SJCRH30 (cell line): ENCODE measurements at regions not wholly inside any gene's neighbourhood (a gene's known extent, or its start where the extent isn't known, plus 50 kb on each side); places are given as distances from the start of the nearest gene placed in this dataset.

Experiments used
- DNase-seq, 2 experiments: peaks; one replicate each; pipeline ENCODE4 v3.0.0-alpha.2; 2015 to 2020
- H3K27ac ChIP-seq: fragments of 250-450 bp; sonication (Bioruptor Pico); 2 replicates; pipeline ENCODE4 v1.5.1; 2020; ENCODE audit warnings: mild to moderate bottlenecking, moderate library complexity
- H3K27me3 ChIP-seq: fragments of 250-450 bp; sonication (Bioruptor Pico); 2 replicates; pipeline ENCODE4 v1.5.1; 2020; ENCODE audit warnings: mild to moderate bottlenecking, moderate library complexity
- H3K36me3 ChIP-seq: fragments of 250-450 bp; sonication (Bioruptor Pico); 2 replicates; pipeline ENCODE4 v1.5.1; 2020; ENCODE audit warnings: mild to moderate bottlenecking, moderate library complexity
- H3K4me1 ChIP-seq: fragments of 250-450 bp; sonication (Bioruptor Pico); 2 replicates; pipeline ENCODE4 v1.5.1; 2020; ENCODE audit warnings: mild to moderate bottlenecking, moderate library complexity
- H3K4me3 ChIP-seq: fragments of 250-450 bp; sonication (Bioruptor Pico); 2 replicates; pipeline ENCODE4 v1.5.1; 2020; ENCODE audit warnings: mild to moderate bottlenecking, moderate library complexity
- H3K9me3 ChIP-seq: fragments of 250-450 bp; sonication (Bioruptor Pico); replicated peaks from 2 replicates; pipeline ENCODE4 v1.5.1; 2020; ENCODE audit warnings: mild to moderate bottlenecking, moderate library complexity

- peaks cover 14% of the 10 kb centered on the region for H3K4me1 ChIP-seq
- no peaks in the 10 kb centered on the region for H3K36me3 ChIP-seq
- no peak for DNase-seq
- H3K9me3 ChIP-seq: no peaks in the 10 kb centered on the region
- H3K27me3 ChIP-seq: no peaks in the 10 kb centered on the region
- no peak overlapping the region for H3K27ac ChIP-seq
- no peak overlapping the region for H3K4me3 ChIP-seq
These were observed 96.7 kb upstream of the SLC44A3 start for GRCh38 chr1:94723463-94723862.

DNA sequence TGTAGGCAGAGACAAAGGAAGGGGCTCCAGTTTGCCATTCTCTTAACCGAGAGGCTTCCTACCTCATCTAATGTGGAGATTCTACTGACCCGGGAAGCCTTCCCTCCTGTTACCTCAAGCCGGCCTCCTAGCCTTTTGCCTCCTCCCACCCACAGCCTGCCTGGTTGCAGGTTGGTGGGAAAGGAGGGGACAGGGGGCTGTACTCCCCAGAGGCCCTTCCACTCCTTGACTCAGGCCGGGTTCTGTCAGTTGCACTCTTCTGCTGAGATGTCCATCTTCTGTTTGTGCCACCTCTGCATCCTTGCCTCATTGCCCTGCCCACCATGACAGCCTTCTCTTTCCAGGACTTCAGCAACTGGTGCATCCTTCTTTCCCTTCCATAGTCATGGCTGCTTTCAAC is 98.0 kb upstream of the SLC44A3 start:
- Histone ChIP-seq H3K36me3 (no peaks in the 10 kb centered on the region), H3K27me3 (no peaks in the 10 kb centered on the region), H3K4me1 (peaks cover 2% of the 10 kb centered on the region), H3K4me3 (no peak overlapping the region), H3K9me3 (no peaks in the 10 kb centered on the region), H3K27ac (no peak overlapping the region)
- no peak for DNase-seq

DNA sequence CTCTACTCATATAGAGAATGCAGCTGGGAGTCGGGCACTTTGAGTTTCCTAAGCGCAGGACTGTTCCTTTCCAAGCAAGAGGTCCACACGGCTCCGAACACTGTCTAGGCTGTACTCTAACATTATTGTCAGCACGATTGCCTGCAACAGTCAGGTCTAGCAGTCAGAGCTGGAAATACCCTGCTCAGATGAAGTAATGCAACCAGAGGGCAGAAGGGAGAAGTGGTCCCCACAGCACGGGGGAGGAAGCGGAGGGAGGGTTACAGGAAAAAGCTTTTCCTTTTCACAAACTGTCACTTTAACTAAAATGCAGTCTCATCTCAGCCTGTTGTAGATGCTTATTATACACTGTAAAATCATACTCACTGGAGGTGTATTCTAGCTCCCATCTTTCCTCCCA is 98.9 kb upstream of the SLC44A3 start:
- Histone ChIP-seq H3K9me3 (no peaks in the 10 kb centered on the region), H3K4me3 (no peak overlapping the region), H3K27me3 (no peaks in the 10 kb centered on the region), H3K4me1 (0 out of 2 replicates have a peak, but pooled peaks cover 2% of the 10 kb centered on the region), H3K36me3 (no peaks in the 10 kb centered on the region), H3K27ac (no peak overlapping the region)
- no peak for DNase-seq

DNA sequence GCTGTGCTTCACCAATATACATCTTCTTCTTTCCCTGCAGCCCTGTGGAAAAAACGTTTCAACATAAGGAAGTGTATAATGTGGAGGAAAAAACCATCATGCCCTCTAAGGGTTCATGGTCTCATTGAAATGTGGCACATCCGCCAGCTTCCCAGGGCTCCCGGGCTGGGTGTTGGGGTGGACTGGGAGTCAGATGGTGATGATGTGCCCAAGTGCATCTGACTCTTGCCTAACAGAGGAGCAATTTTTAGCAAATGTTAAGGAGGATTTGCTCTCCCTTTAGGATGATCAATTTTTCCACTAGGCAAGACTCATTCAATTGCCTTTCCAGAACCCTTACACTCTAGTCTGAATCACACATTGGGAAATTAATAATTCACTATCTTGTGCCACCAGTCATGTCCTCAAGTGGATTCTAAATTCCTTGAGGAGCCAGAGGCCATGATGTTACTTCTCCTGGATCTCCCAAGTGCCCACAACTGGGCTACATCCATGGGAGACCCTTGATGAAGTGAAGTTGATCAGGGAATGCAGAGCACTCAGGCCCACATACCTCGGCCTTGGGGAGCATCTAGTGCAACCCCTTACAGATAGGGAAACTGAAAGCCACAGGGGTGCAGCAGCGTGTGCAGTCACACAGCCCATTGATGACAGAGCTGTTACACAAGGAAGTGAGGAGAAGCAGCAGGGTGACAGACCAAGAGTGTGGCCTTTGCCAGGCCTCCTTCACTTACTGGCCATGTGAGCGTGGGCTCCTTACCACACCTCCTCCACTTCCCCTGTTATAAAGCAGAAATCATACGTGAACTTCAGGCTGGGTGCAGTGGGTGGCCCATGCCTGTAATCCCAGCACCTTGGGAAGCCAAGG is 100.0 kb upstream of the SLC44A3 start:
- no peak overlapping the region for H3K27ac ChIP-seq
- H3K4me3 ChIP-seq: no peak overlapping the region
- H3K27me3 ChIP-seq: no peaks in the 10 kb centered on the region
- 0 out of 2 replicates have a peak, but pooled peaks cover 2% of the 10 kb centered on the region for H3K4me1 ChIP-seq
- no peaks in the 10 kb centered on the region for H3K9me3 ChIP-seq
- no peak for DNase-seq
- no peaks in the 10 kb centered on the region for H3K36me3 ChIP-seq

DNA sequence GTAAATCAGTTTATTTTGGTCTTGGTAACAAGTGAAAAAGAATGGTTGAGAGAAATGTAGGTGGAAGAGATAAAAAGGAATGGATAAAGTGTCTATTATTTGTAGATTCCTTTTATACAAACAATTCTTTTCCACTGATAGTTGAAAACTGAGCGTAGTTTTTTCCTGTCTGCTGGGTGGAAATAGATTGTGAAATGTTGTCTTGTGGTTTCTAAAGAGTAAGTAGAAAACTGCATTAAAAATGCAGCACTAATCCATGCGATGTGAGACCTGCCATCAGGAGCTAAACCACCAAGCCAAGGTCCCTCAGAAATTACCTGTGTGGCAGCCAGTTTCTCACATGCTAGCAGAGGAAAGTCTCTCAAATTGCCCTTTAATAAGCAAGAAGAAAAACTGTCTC is 103.2 kb upstream of the SLC44A3 start:
- H3K9me3 ChIP-seq: no peaks in the 10 kb centered on the region
- H3K36me3 ChIP-seq: no peaks in the 10 kb centered on the region
- DNase-seq: no peak
- H3K27ac ChIP-seq: no peak overlapping the region
- H3K4me1 ChIP-seq: peaks cover 5% of the 10 kb centered on the region; the same call in 1 of the 2 replicates
- no peak overlapping the region for H3K4me3 ChIP-seq
- no peaks in the 10 kb centered on the region for H3K27me3 ChIP-seq

- Histone ChIP-seq H3K36me3 (no peaks in the 10 kb centered on the region), H3K9me3 (no peaks in the 10 kb centered on the region), H3K4me1 (peaks cover 6% of the 10 kb centered on the region), H3K4me3 (no peak overlapping the region), H3K27me3 (no peaks in the 10 kb centered on the region), H3K27ac (no peak overlapping the region)
- no peak for DNase-seq
These were observed 104.8 kb upstream of the SLC44A3 start for GRCh38 chr1:94715321-94715720.

DNA sequence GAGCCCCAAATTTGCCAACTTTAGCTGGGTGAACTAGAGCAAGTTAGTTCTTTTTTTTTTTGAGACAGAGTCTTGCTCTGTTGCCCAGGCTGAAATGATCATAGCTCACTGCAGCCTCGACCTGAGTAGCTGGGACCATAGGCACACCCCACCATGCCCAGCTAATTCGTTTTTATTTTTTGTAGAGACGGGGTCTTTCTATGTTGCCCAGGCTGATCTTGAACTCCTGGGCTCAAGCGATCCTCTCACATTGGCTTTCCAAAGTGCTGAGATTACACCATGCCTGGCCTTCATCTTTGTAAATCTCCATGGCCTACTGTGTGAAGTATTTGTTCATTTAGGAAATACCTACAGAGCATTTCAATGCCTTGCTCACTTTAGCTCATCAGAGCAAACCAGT is 105.6 kb upstream of the SLC44A3 start:
- no peaks in the 10 kb centered on the region for H3K36me3 ChIP-seq

DNA sequence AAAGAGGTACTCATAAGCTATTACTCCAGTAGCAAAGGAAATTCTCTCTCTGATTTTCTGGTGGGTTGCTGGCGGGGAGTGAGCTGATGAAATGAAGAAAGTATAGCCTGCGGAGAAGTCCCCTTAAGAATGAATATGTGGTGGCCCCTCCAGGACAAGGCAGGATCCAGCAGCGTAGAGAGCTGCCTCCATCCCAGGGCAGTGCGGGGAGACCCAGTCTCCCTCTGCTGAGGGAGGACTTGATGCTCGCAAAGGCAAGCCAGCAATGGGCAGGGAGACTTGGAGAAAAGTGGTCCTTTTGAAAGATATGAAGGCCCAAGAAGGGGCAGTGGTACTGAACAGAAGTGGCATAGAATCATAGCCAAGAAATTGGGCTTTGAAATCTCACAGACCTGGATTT is 106.0 kb upstream of the SLC44A3 start:
- DNase-seq: no peak
- no peaks in the 10 kb centered on the region for H3K36me3 ChIP-seq
- no peak overlapping the region for H3K27ac ChIP-seq

More for the DNA sequence above, 105.6 kb upstream of the SLC44A3 start:
- Histone ChIP-seq H3K9me3 (no peaks in the 10 kb centered on the region), H3K4me1 (peaks cover 14% of the 10 kb centered on the region), H3K27ac (no peak overlapping the region), H3K27me3 (no peaks in the 10 kb centered on the region), H3K4me3 (no peak overlapping the region)
- DNase-seq: no peak

DNA sequence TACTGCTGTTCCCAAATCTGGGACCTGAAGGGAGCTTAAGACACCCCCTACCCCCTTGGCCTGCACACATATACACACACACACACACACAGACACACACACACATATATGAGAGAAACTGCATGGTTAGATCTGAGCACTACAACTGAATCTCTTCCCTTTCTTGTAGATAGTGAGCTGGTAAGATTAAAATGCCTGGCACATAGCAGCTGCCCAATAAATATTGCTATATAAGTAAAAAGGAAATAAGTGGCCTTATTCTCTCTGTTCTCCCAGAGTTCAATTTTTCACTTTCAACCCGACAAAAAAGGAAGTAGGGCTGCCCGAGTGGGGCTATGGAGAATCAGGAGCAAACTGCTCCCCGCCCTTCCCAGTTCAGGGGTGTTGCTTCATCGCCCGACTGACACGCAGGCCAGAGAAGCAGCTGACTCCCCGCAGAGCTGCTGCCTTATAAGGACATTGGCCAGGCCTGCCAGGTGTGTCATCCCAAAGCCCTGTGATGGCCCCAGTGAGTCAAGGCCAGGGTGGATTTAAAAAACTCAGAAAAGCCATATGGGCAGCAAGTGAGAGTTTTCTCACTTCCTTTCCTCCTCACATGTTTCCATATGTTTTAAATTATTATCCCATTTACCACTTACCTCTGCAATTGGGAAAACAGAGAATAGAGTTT is 106.5 kb upstream of the SLC44A3 start:
- H3K36me3 ChIP-seq: no peaks in the 10 kb centered on the region
- DNase-seq: peak; percentile 66 to 69
- peaks cover 15% of the 10 kb centered on the region for H3K4me1 ChIP-seq
- no peak overlapping the region for H3K27ac ChIP-seq
- no peaks in the 10 kb centered on the region for H3K27me3 ChIP-seq
- H3K4me3 ChIP-seq: no peak overlapping the region
- H3K9me3 ChIP-seq: no peaks in the 10 kb centered on the region

More for the DNA sequence above, 106.0 kb upstream of the SLC44A3 start:
- H3K4me3 ChIP-seq: no peak overlapping the region
- H3K4me1 ChIP-seq: peaks cover 15% of the 10 kb centered on the region
- no peaks in the 10 kb centered on the region for H3K9me3 ChIP-seq
- no peaks in the 10 kb centered on the region for H3K27me3 ChIP-seq

DNA sequence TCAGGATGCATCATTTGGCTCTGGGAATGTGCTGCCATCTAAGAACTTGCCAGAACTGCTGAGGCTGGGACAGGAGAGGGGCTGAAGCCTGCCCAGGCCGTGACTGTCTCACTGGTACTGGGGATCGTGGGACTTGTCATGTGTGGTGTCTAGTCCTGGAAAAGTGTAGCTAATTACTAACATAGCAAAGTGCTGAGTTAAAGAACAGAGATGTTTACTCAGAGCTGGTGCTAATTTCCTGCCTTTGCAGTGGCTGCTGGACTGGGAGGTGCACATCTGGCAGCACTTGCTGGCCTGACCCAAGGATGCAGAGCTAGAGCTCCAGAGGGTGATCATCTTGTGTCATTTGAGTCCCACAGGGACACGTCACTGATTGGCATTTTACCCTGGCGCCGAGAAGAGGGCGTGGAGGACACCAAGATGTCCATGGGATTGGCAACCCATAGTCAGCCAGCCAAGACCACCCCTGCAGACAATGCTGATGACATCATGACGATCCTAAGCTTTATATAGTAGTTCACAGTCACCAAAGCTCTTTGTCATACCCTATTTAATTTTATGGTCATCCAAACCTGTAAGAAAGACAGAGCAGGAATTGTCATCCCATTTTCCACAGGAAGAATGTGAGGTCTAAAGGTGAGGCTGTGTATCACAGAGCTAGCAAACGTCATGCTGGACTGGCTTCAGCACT is 110.1 kb upstream of the SLC44A3 start:
- no peak overlapping the region for H3K4me3 ChIP-seq
- H3K36me3 ChIP-seq: no peaks in the 10 kb centered on the region
- no peak for DNase-seq
- no peaks in the 10 kb centered on the region for H3K9me3 ChIP-seq
- peaks cover 38% of the 10 kb centered on the region for H3K4me1 ChIP-seq
- H3K27me3 ChIP-seq: no peaks in the 10 kb centered on the region
- H3K27ac ChIP-seq: no peak overlapping the region

DNA sequence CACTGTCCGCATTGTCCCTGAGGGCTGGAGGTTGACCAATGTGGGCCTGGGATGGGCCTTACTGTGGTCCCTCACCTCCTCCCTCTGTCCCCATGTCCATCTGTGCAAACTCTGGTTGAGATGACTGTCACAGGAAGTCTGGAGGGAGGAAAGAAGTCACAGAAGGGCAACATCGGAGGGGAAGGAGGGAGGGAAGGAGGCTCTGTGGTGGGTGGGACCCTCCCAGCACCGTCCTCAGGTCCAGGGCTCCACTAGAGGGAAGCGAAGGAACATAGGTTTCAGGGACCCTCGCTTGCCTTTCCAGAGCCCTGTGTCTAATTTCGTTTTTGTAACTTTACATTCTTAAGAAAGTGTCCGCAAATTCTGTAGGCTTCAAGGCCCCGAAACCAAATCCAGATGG is 111.3 kb upstream of the SLC44A3 start:
- no peaks in the 10 kb centered on the region for H3K27me3 ChIP-seq
- no peaks in the 10 kb centered on the region for H3K36me3 ChIP-seq
- H3K4me1 ChIP-seq: peaks cover 39% of the 10 kb centered on the region
- no peaks in the 10 kb centered on the region for H3K9me3 ChIP-seq
- DNase-seq: no peak
- H3K4me3 ChIP-seq: no peak overlapping the region
- H3K27ac ChIP-seq: no peak overlapping the region

- Histone ChIP-seq H3K36me3 (no peaks in the 10 kb centered on the region), H3K9me3 (no peaks in the 10 kb centered on the region), H3K4me3 (no peak overlapping the region), H3K27me3 (no peaks in the 10 kb centered on the region), H3K4me1 (peaks cover 36% of the 10 kb centered on the region), H3K27ac (no peak overlapping the region)
- no peak for DNase-seq
These were observed 111.9 kb upstream of the SLC44A3 start for GRCh38 chr1:94708299-94708685.

- H3K36me3 ChIP-seq: no peaks in the 10 kb centered on the region
- no peaks in the 10 kb centered on the region for H3K27me3 ChIP-seq
- no peak for DNase-seq
- peaks cover 34% of the 10 kb centered on the region for H3K4me1 ChIP-seq
- H3K9me3 ChIP-seq: no peaks in the 10 kb centered on the region
- no peak overlapping the region for H3K4me3 ChIP-seq
- no peak overlapping the region for H3K27ac ChIP-seq
These were observed 112.5 kb upstream of the SLC44A3 start for GRCh38 chr1:94707321-94708298.

GRCh38 chr1:94702442-94702815 is 117.7 kb upstream of the SLC44A3 start:
- DNase-seq: no peak

More at GRCh38 chr1:94702442-94702815, 117.7 kb upstream of the SLC44A3 start:
- no peaks in the 10 kb centered on the region for H3K27me3 ChIP-seq
- no peak overlapping the region for H3K27ac ChIP-seq
- no peaks in the 10 kb centered on the region for H3K36me3 ChIP-seq
- peaks cover 25% of the 10 kb centered on the region for H3K4me1 ChIP-seq
- H3K4me3 ChIP-seq: no peak overlapping the region
- H3K9me3 ChIP-seq: peaks cover 4% of the 10 kb centered on the region; the same call in 1 of the 2 replicates
